ENCODE measurements at regions not wholly inside any gene's neighbourhood (a gene's known extent, or its start where the extent isn't known, plus 50 kb on each side); places are given as distances from the start of the nearest gene placed in this dataset.

- Histone ChIP-seq H2AFZ (ENCODE audit: low read depth, low read length) (no peak overlapping the region), H3K27me3 (ENCODE audit: insufficient read depth, low read length) (no peaks in the 10 kb centered on the region), H3K4me1 (ENCODE audit: insufficient read depth, low read length) (no peaks in the 10 kb centered on the region), H3K4me3 (ENCODE audit: insufficient read depth, low read depth, low read length) (no peak overlapping the region), H3K27ac (ENCODE audit: low read depth, low read length) (no peak overlapping the region), H3K4me2 (ENCODE audit: low read length) (no peak overlapping the region), H4K20me1 (ENCODE audit: insufficient read depth, low read length) (no peaks in the 10 kb centered on the region), H3K9me3 (ENCODE audit: insufficient read depth, low read depth, low read length) (no peaks in the 10 kb centered on the region), H3K9ac (ENCODE audit: low read length) (no peak overlapping the region), H3K79me2 (ENCODE audit: insufficient read depth, low read length) (no peaks in the 10 kb centered on the region), H3K36me3 (ENCODE audit: insufficient read depth, low read length) (no peaks in the 10 kb centered on the region)
- DNase-seq (ENCODE audit: low read depth) (no peak), FAIRE-seq (no peak)
- TF ChIP-seq CTCF (IDR thresholded peaks at IDR 0.05; ENCODE audit: insufficient read depth, low read depth, low read length) (no peak), EZH2 (IDR thresholded peaks at IDR 0.05; ENCODE audit: insufficient read depth, low read length) (no peak)
- peaks cover 3% of the 10 kb centered on the region for H3K4me1 Mint-ChIP-seq (ENCODE audit: low read depth, unreplicated experiment)
- H3K27ac Mint-ChIP-seq (ENCODE audit: unreplicated experiment), result no peak overlapping the region
- H3K9me3 Mint-ChIP-seq (ENCODE audit: unreplicated experiment), result no peaks in the 10 kb centered on the region
- no peaks in the 10 kb centered on the region for H3K27me3 Mint-ChIP-seq (ENCODE audit: low read depth, unreplicated experiment)
- no peaks in the 10 kb centered on the region for H3K36me3 Mint-ChIP-seq (ENCODE audit: low read depth, unreplicated experiment)
- H3K4me3 Mint-ChIP-seq (ENCODE audit: unreplicated experiment), result no peak overlapping the region
These were observed 273.4 kb upstream of the TRPC5 start for GRCh38 chrX:112355931-112356330.

GRCh38 chrX:112341598-112341997 lies 259.0 kb upstream of the TRPC5 start:
- Histone ChIP-seq H3K4me2 (ENCODE audit: low read length) (peak overlapping the region; percentile 36), H3K27me3 (ENCODE audit: insufficient read depth, low read length) (no peaks in the 10 kb centered on the region), H3K27ac (ENCODE audit: low read depth, low read length) (no peak overlapping the region), H3K9me3 (ENCODE audit: insufficient read depth, low read depth, low read length) (no peaks in the 10 kb centered on the region), H3K4me3 (ENCODE audit: insufficient read depth, low read depth, low read length) (no peak overlapping the region), H3K79me2 (ENCODE audit: insufficient read depth, low read length) (no peaks in the 10 kb centered on the region), H3K36me3 (ENCODE audit: insufficient read depth, low read length) (no peaks in the 10 kb centered on the region), H4K20me1 (ENCODE audit: insufficient read depth, low read length) (no peaks in the 10 kb centered on the region), H2AFZ (ENCODE audit: low read depth, low read length) (no peak overlapping the region), H3K4me1 (ENCODE audit: insufficient read depth, low read length) (no peaks in the 10 kb centered on the region), H3K9ac (ENCODE audit: low read length) (no peak overlapping the region)
- no peaks in the 10 kb centered on the region for H3K27me3 Mint-ChIP-seq (ENCODE audit: low read depth, unreplicated experiment)
- H3K27ac Mint-ChIP-seq (ENCODE audit: unreplicated experiment), result no peak overlapping the region
- peak; percentile 92 for FAIRE-seq
- TF ChIP-seq EZH2 (IDR thresholded peaks at IDR 0.05; ENCODE audit: insufficient read depth, low read length) (no peak), CTCF (IDR thresholded peaks at IDR 0.05; ENCODE audit: insufficient read depth, low read depth, low read length) (no peak)
- peak; percentile 49 for DNase-seq (ENCODE audit: low read depth)
- H3K4me1 Mint-ChIP-seq (ENCODE audit: low read depth, unreplicated experiment), result no peaks in the 10 kb centered on the region
- H3K36me3 Mint-ChIP-seq (ENCODE audit: low read depth, unreplicated experiment), result no peaks in the 10 kb centered on the region
- no peak overlapping the region for H3K4me3 Mint-ChIP-seq (ENCODE audit: unreplicated experiment)
- peaks cover 2% of the 10 kb centered on the region for H3K9me3 Mint-ChIP-seq (ENCODE audit: unreplicated experiment)

GRCh38 chrX:112313201-112313600 lies 230.6 kb upstream of the TRPC5 start:
- DNase-seq (ENCODE audit: low read depth), result no peak
- Histone ChIP-seq H3K4me2 (ENCODE audit: low read length) (no peak overlapping the region), H3K27ac (ENCODE audit: low read depth, low read length) (no peak overlapping the region), H2AFZ (ENCODE audit: low read depth, low read length) (no peak overlapping the region), H3K27me3 (ENCODE audit: insufficient read depth, low read length) (no peaks in the 10 kb centered on the region), H3K9me3 (ENCODE audit: insufficient read depth, low read depth, low read length) (no peaks in the 10 kb centered on the region), H3K79me2 (ENCODE audit: insufficient read depth, low read length) (no peaks in the 10 kb centered on the region), H3K4me1 (ENCODE audit: insufficient read depth, low read length) (no peaks in the 10 kb centered on the region), H4K20me1 (ENCODE audit: insufficient read depth, low read length) (no peaks in the 10 kb centered on the region), H3K9ac (ENCODE audit: low read length) (no peak overlapping the region), H3K4me3 (ENCODE audit: insufficient read depth, low read depth, low read length) (no peak overlapping the region), H3K36me3 (ENCODE audit: insufficient read depth, low read length) (no peaks in the 10 kb centered on the region)
- Mint-ChIP-seq H3K9me3 (ENCODE audit: unreplicated experiment) (no peaks in the 10 kb centered on the region), H3K27ac (ENCODE audit: unreplicated experiment) (no peak overlapping the region), H3K4me1 (ENCODE audit: low read depth, unreplicated experiment) (no peaks in the 10 kb centered on the region), H3K27me3 (ENCODE audit: low read depth, unreplicated experiment) (no peaks in the 10 kb centered on the region), H3K4me3 (ENCODE audit: unreplicated experiment) (no peak overlapping the region), H3K36me3 (ENCODE audit: low read depth, unreplicated experiment) (no peaks in the 10 kb centered on the region)
- TF ChIP-seq CTCF (IDR thresholded peaks at IDR 0.05; ENCODE audit: insufficient read depth, low read depth, low read length), result no peak
- no peak for TF ChIP-seq EZH2 (IDR thresholded peaks at IDR 0.05; ENCODE audit: insufficient read depth, low read length)
- FAIRE-seq, result no peak

All from astrocyte (in vitro differentiated cells and primary cell).